ENCODE measurements at regions not wholly inside any gene's neighbourhood (a gene's known extent, or its start where the extent isn't known, plus 50 kb on each side); places are given as distances from the start of the nearest gene placed in this dataset.

- TF ChIP-seq CTCF (IDR thresholded peaks at IDR 0.05; ENCODE audit: borderline replicate concordance), result no peak
- DNase-seq, result no peak
- no peak overlapping the region for H3K27ac ChIP-seq (replicated peaks)
- no peaks in the 10 kb centered on the region for H3K9me3 ChIP-seq (replicated peaks)
- H3K36me3 ChIP-seq, result no peaks in the 10 kb centered on the region
- H3K4me1 ChIP-seq, result no peaks in the 10 kb centered on the region
- intact Hi-C loops (cut with micrococcal nuclease), result no loop called here
- H3K27me3 ChIP-seq (ENCODE audit: low read depth), result no peaks in the 10 kb centered on the region
- H3K4me3 ChIP-seq, result no peak overlapping the region
Observed at GRCh38 chr5:111836426-111836825, 79.4 kb upstream of the NREP start.

- H3K9me3 ChIP-seq (replicated peaks), result no peaks in the 10 kb centered on the region
- no peak for DNase-seq
- no peaks in the 10 kb centered on the region for H3K36me3 ChIP-seq
- H3K27ac ChIP-seq (replicated peaks), result no peak overlapping the region
- H3K27me3 ChIP-seq (ENCODE audit: low read depth), result no peaks in the 10 kb centered on the region
- no peaks in the 10 kb centered on the region for H3K4me1 ChIP-seq
- TF ChIP-seq CTCF (IDR thresholded peaks at IDR 0.05; ENCODE audit: borderline replicate concordance), result peak; percentile 28
- no peak overlapping the region for H3K4me3 ChIP-seq
- intact Hi-C loops (cut with micrococcal nuclease), result no loop called here
Observed at GRCh38 chr5:111834926-111835599, 78.1 kb upstream of the NREP start.

- Histone ChIP-seq H3K36me3 (no peaks in the 10 kb centered on the region), H3K4me3 (no peak overlapping the region), H3K9me3 (replicated peaks) (no peaks in the 10 kb centered on the region), H3K27ac (replicated peaks) (no peak overlapping the region), H3K27me3 (ENCODE audit: low read depth) (no peaks in the 10 kb centered on the region), H3K4me1 (no peaks in the 10 kb centered on the region)
- intact Hi-C loops (cut with micrococcal nuclease), result no loop called here
- no peak for DNase-seq
- no peak for TF ChIP-seq CTCF (IDR thresholded peaks at IDR 0.05; ENCODE audit: borderline replicate concordance)
Observed at GRCh38 chr5:111830333-111830732, 73.3 kb upstream of the NREP start.

GRCh38 chr5:111829701-111830100 lies 72.7 kb upstream of the NREP start:
- intact Hi-C loops (cut with micrococcal nuclease), result no loop called here
- DNase-seq, result no peak
- Histone ChIP-seq H3K4me1 (no peaks in the 10 kb centered on the region), H3K27me3 (ENCODE audit: low read depth) (no peaks in the 10 kb centered on the region), H3K27ac (replicated peaks) (no peak overlapping the region), H3K9me3 (replicated peaks) (no peaks in the 10 kb centered on the region), H3K4me3 (no peak overlapping the region), H3K36me3 (no peaks in the 10 kb centered on the region)
- no peak for TF ChIP-seq CTCF (IDR thresholded peaks at IDR 0.05; ENCODE audit: borderline replicate concordance)

- H3K27ac ChIP-seq (replicated peaks), result no peak overlapping the region
- no peaks in the 10 kb centered on the region for H3K36me3 ChIP-seq
- no peak for DNase-seq
- H3K9me3 ChIP-seq (replicated peaks), result no peaks in the 10 kb centered on the region
- intact Hi-C loops (cut with micrococcal nuclease), result no loop called here
- H3K27me3 ChIP-seq (ENCODE audit: low read depth), result no peaks in the 10 kb centered on the region
- TF ChIP-seq CTCF (IDR thresholded peaks at IDR 0.05; ENCODE audit: borderline replicate concordance), result no peak
- H3K4me3 ChIP-seq, result no peak overlapping the region
- no peaks in the 10 kb centered on the region for H3K4me1 ChIP-seq
Observed at GRCh38 chr5:111826064-111826463, 69.1 kb upstream of the NREP start.

Measured in left ventricle myocardium inferior (tissue), 1 donor.